ENCODE measurements at regions not wholly inside any gene's neighbourhood (a gene's known extent, or its start where the extent isn't known, plus 50 kb on each side); places are given as distances from the start of the nearest gene placed in this dataset.

DNA sequence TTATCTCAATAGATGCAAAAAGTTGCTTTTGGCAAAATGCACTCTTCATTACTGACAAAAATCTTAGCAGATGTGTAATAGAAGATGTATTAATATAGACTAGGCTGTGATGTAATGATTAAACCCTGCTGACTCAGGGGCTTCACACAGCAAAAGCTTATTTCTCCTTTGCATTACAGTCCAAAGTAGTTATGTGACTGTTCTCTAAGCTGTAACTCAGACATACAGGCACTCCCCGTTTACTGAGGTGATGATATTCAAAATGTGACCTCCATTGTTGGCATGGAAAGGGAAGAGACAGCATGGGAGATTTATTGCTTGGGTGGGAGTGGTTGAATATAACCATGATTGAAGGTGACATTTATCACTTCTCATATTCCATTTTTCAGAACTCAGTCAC is 331.5 kb downstream of the SNAPC1 start:
- H2AFZ ChIP-seq = no peak overlapping the region
- no peak for DNase-seq (ENCODE audit: low spot score)
- no peaks in the 10 kb centered on the region for H4K20me1 ChIP-seq (ENCODE audit: insufficient read depth, poor library complexity, severe bottlenecking)
- H3K4me1 ChIP-seq (ENCODE audit: insufficient read depth) = no peaks in the 10 kb centered on the region
- no peaks in the 10 kb centered on the region for H3K27me3 ChIP-seq
- H3K79me2 ChIP-seq = no peaks in the 10 kb centered on the region
- H3K4me2 ChIP-seq = no peak overlapping the region
- H3K36me3 ChIP-seq (replicated peaks; ENCODE audit: insufficient read depth, low read depth) = no peaks in the 10 kb centered on the region
- 74% methylated on average over 1 of the region's 1 CpG for WGBS (ENCODE audit: low lambda C conversion rate, missing lambda C conversion rate)
- no peak overlapping the region for H3K4me3 ChIP-seq
- TF ChIP-seq CTCF (IDR thresholded peaks at IDR 0.05; ENCODE audit: poor library complexity) (no peak), EZH2phosphoT487 (IDR thresholded peaks at IDR 0.05; ENCODE audit: low read depth, severe bottlenecking, unreplicated experiment) (no peak), EZH2 (IDR thresholded peaks at IDR 0.05; ENCODE audit: borderline replicate concordance) (no peak)
- H3K9me2 ChIP-seq (replicated peaks; ENCODE audit: insufficient read depth) = no peaks in the 10 kb centered on the region
- H3K9me3 ChIP-seq (ENCODE audit: low read depth) = no peaks in the 10 kb centered on the region
- no peak overlapping the region for H3K27ac ChIP-seq

DNA sequence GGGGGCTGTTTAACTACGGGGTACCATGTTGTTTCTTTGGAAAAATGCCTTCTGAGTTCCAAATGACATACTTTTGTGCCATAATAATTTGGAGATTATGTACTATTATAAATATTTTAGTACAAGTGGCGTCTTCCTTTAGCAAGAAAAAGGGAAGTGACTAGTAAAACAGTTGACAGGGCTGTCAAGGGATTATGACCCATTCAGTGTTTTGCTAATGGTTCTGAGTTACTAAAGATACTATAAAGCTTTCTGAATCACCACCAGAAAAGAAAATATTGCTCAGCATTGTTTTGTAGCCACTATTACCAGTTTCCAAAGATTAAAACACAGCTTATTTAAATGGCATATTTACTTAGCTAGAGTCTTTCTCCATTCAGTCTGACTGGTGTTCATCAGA is 334.9 kb downstream of the SNAPC1 start:
- Histone ChIP-seq H3K4me1 (ENCODE audit: insufficient read depth) (no peaks in the 10 kb centered on the region), H2AFZ (no peak overlapping the region), H3K79me2 (no peaks in the 10 kb centered on the region), H3K9me3 (ENCODE audit: low read depth) (no peaks in the 10 kb centered on the region), H3K27ac (no peak overlapping the region), H3K27me3 (no peaks in the 10 kb centered on the region), H3K9me2 (replicated peaks; ENCODE audit: insufficient read depth) (no peaks in the 10 kb centered on the region), H4K20me1 (ENCODE audit: insufficient read depth, poor library complexity, severe bottlenecking) (no peaks in the 10 kb centered on the region), H3K4me2 (no peak overlapping the region), H3K36me3 (replicated peaks; ENCODE audit: insufficient read depth, low read depth) (no peaks in the 10 kb centered on the region), H3K4me3 (no peak overlapping the region)
- 90% methylated on average over 2 of the region's 2 CpGs for WGBS (ENCODE audit: low lambda C conversion rate, missing lambda C conversion rate)
- TF ChIP-seq CTCF (IDR thresholded peaks at IDR 0.05; ENCODE audit: poor library complexity) (no peak), EZH2phosphoT487 (IDR thresholded peaks at IDR 0.05; ENCODE audit: low read depth, severe bottlenecking, unreplicated experiment) (no peak), EZH2 (IDR thresholded peaks at IDR 0.05; ENCODE audit: borderline replicate concordance) (no peak)
- no peak for DNase-seq (ENCODE audit: low spot score)

GRCh38 chr14:62097824-62098223 is 335.6 kb downstream of the SNAPC1 start:
- Histone ChIP-seq H3K27ac (no peak overlapping the region), H3K4me1 (ENCODE audit: insufficient read depth) (no peaks in the 10 kb centered on the region), H3K4me2 (no peak overlapping the region), H3K4me3 (no peak overlapping the region), H3K79me2 (no peaks in the 10 kb centered on the region), H3K9me3 (ENCODE audit: low read depth) (no peaks in the 10 kb centered on the region), H3K36me3 (replicated peaks; ENCODE audit: insufficient read depth, low read depth) (no peaks in the 10 kb centered on the region), H3K27me3 (no peaks in the 10 kb centered on the region), H2AFZ (no peak overlapping the region), H3K9me2 (replicated peaks; ENCODE audit: insufficient read depth) (no peaks in the 10 kb centered on the region), H4K20me1 (ENCODE audit: insufficient read depth, poor library complexity, severe bottlenecking) (no peaks in the 10 kb centered on the region)
- WGBS (ENCODE audit: low lambda C conversion rate, missing lambda C conversion rate) = 86% methylated on average over 2 of the region's 2 CpGs
- TF ChIP-seq EZH2phosphoT487 (IDR thresholded peaks at IDR 0.05; ENCODE audit: low read depth, severe bottlenecking, unreplicated experiment) (no peak), CTCF (IDR thresholded peaks at IDR 0.05; ENCODE audit: poor library complexity) (no peak), EZH2 (IDR thresholded peaks at IDR 0.05; ENCODE audit: borderline replicate concordance) (no peak)
- no peak for DNase-seq (ENCODE audit: low spot score)

GRCh38 chr14:62098357-62098756 is 336.1 kb downstream of the SNAPC1 start:
- Histone ChIP-seq H2AFZ (no peak overlapping the region), H3K9me3 (ENCODE audit: low read depth) (no peaks in the 10 kb centered on the region), H3K79me2 (no peaks in the 10 kb centered on the region), H3K4me2 (no peak overlapping the region), H3K4me1 (ENCODE audit: insufficient read depth) (no peaks in the 10 kb centered on the region), H3K36me3 (replicated peaks; ENCODE audit: insufficient read depth, low read depth) (no peaks in the 10 kb centered on the region), H4K20me1 (ENCODE audit: insufficient read depth, poor library complexity, severe bottlenecking) (no peaks in the 10 kb centered on the region), H3K9me2 (replicated peaks; ENCODE audit: insufficient read depth) (no peaks in the 10 kb centered on the region), H3K4me3 (no peak overlapping the region), H3K27me3 (no peaks in the 10 kb centered on the region), H3K27ac (no peak overlapping the region)
- 88% methylated on average over 3 of the region's 3 CpGs for WGBS (ENCODE audit: low lambda C conversion rate, missing lambda C conversion rate)
- TF ChIP-seq CTCF (IDR thresholded peaks at IDR 0.05; ENCODE audit: poor library complexity) (no peak), EZH2phosphoT487 (IDR thresholded peaks at IDR 0.05; ENCODE audit: low read depth, severe bottlenecking, unreplicated experiment) (no peak), EZH2 (IDR thresholded peaks at IDR 0.05; ENCODE audit: borderline replicate concordance) (no peak)
- no peak for DNase-seq (ENCODE audit: low spot score)

Data from hepatocyte (in vitro differentiated cells).